Amygdala (tissue), 56 donors: ENCODE measurements at regions not wholly inside any gene's neighbourhood (a gene's known extent, or its start where the extent isn't known, plus 50 kb on each side); places are given as distances from the start of the nearest gene placed in this dataset.
"Not testable (repeated sequence)": the region's sequence is repeated elsewhere in the genome, so short reads cannot be mapped to it uniquely, and the experiment has no call there.

Experiments
- DNase-seq, 56 donors: peaks; one replicate each; lab custom pipeline; 2025; lab: John Stamatoyannopoulos, UW

GRCh38 chr2:144624451-144624850 is 104.5 kb upstream of the ZEB2 start:
- DNase-seq = no peak

- not testable (repeated sequence) for DNase-seq
Observed at GRCh38 chr2:144622373-144622772, 102.5 kb upstream of the ZEB2 start.

DNA sequence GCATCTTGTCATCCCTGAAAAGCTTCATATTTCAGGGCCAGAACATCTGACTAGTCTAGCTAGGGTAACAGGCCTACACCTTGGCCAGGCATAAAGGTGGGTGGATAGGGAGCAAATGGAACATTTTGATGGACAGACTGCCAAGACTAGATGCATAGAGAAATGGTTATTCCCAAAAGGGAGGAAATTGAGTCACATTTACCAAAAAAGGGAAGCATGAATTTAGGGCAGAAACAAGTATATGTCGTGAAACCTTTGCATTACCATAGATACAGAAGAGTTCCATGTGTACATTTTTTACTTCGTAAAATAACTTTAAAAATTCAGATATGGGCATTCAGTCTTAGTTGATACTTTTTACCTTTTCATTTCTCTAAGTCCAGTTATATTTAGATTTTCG is 101.3 kb upstream of the ZEB2 start:
- no peak for DNase-seq

DNA sequence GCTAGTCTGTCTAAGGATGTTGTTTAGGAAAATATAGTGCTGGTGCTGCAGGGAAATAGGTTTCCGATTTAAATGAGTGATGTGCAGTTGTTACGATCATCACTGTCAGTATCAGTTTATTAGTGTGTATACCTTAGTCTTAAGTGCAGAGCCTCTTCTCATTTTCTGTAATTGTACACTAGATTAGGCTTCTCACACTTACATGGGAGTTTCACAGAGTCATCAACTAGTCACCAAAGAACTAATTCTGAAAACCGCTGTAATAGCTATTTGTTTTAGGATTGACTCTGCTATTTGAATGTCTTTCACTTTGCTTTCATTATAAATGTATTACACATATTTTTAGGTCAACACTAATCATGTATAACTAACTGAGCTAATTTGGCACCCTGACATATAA is 99.8 kb upstream of the ZEB2 start:
- DNase-seq = no peak

DNA sequence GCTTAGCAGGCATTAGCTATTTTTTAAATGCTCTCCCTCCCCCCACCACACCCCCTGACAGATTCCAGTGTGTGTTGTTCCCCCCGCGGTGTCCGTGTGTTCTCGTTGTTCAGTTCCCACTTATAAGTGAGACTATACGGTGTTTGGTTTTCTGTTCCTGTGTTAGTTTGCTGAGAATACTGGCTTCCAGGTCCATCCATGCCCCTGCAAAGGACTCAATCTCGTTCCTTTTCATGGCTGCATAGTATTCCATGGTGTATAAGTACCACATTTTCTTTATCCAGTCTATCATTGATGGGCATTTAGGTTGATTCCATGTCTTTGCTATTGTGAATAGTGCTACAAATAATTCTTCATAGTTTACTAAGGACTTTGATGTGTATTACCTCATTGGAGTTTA is 97.3 kb upstream of the ZEB2 start:
- DNase-seq = not testable (repeated sequence)

GRCh38 chr2:144615866-144616565 is 96.1 kb upstream of the ZEB2 start:
- no peak for DNase-seq

DNA sequence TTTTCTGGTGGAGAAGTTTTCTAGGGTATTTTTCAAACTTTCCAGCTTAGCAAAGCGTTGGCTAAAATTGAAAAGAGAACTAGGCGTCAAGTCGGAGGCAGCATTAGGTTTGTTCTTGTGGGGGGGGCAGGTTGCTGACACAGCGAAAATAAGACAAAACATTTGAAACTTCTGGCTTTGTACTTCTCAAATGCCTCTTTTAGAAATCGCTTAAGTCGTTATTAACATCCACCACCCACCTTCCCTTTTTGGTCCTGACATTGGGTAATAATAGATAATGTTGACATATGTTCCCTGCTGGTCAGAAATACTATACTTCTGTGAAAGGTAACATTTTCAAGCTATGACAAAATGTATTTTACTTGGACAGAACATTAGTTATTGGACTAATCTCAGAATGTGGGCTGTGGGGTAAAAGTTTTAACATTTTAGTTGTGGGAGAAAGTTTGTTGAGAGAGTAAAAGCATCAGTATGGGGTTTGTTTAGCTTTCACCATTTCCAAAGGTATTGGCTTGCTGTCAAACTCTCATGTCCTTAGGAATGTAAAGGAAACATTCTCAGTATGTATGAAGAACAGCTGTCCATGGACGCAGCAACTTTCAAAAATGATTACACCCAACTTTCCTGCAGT is 88.1 kb upstream of the ZEB2 start:
- peak in 3 of 56 donors; percentile 15 to 46 (median 19) for DNase-seq

- DNase-seq = no peak
Observed at GRCh38 chr2:144607099-144607498, 87.2 kb upstream of the ZEB2 start.

- no peak for DNase-seq
Observed at GRCh38 chr2:144606466-144607095, 86.7 kb upstream of the ZEB2 start.

DNA sequence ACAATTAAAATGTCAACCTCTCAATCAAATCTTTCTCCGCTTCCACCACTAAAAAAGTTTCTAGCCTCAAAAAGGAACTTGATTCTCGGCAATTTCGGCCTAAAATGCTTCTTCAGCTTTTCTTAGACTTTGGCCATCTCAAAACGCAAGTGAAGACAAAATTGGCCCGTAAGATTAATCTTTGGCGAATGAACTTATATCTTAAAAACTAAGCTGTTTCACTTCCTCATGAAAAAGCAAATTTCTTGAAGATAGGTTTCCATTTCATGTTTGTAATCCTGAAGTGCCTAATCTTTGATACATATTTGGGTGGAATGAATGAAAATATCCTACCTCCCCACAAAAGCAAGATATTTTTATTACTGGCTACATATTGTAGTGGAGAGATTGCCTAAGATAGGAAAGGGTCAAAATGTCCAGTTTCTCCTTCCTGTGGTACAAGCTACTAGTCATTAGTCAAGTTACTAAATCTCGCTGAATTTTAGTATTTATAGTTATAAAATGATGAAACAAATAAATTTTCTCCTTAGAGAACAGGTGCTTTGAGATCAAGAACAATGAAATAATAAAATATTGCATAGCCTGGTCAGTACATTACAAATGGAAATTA is 85.4 kb upstream of the ZEB2 start:
- DNase-seq = no peak

DNA sequence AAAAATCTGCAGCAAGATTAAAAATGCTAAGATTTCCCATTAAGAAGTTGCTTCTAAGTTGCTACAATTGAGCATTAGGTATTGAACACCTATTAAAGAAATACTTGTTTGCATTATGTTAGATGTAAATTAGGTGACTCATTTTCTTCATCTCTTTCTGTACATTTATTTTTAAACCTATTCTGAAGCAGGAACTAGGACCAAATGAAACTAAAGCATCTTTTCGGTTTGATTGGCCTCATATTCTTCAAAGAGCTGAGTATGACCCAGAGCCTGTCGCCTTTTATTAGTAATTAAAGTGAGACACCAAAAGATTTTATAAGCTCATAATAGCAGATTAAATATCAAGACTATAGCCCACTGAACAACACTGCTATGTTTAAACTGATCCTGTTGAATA is 83.4 kb upstream of the ZEB2 start:
- no peak for DNase-seq

GRCh38 chr2:144598906-144599305 is 79.0 kb upstream of the ZEB2 start:
- no peak for DNase-seq

DNA sequence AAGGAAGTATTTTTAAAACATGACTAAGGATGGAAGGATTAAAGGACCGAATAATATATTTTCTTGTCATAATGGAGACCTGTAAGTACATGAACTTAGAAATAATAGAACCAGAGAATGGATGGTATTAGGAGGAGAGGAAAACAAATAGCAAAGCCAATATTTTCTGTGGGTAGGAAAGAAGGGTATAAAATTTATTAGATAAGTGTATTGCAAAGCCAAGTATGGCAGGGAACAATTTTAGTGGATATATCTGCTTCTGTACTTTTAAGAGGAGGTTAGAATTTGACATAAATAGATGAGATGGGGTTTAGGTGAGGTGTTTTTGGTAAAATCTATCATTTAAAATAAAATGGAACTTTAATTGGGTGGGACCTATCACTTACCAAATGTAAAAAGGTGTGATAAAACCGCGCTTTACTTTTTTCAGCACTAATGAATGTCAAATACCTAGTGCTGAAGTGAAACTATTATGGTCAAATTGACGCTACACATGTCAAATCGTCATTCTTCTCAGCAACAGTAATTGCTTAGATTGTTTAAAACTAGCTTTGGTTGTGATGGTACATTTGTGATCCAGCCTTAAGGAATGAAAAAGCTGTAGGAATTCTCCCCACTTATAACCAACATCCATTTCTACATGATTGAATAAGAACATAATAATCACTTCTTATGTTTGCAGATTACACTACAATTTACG is 78.1 kb upstream of the ZEB2 start:
- no peak for DNase-seq

- no peak for DNase-seq
Observed at GRCh38 chr2:144597388-144597787, 77.5 kb upstream of the ZEB2 start.

DNA sequence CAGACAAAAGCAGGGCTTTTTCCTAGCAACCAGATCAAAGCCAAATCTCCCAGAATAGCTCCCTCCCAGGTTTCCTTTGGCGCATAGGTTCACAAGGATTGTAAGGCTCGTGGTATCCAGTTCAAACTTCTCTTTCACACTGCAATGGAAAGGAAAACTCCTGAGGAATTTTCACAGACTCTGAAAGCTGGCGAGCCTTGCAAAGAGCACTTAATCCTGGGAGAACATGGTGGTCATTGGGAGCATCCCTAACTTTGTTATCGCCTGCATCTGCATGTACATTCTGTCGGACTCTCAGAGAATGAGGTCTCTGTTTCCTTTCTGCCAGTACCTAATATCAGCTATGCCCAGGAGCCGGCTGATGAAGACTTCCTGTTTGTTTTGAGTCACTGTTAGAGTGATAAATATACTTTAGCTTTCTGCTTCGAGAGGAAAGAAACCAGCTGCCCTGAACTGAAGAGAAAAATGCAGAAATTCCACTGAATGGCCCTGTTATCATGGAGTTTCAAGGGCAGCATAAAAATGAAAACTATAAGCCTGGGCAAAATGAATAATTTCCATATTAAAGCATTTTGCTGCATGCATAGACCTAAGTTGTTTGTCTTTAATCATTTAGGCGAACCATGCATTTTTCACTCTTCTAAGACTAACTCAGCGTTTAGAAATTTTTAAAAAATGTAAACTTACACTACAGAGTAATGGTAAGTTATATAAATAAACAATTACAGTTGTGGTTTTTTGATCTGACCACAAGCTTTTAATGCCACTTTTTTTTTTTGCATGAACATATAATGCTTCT is 76.4 kb upstream of the ZEB2 start:
- DNase-seq = peak in 3 of 56 donors; percentile 10 to 38 (median 15)

- no peak for DNase-seq
Observed at GRCh38 chr2:144595686-144596072, 75.8 kb upstream of the ZEB2 start.

- DNase-seq = no peak
Observed at GRCh38 chr2:144595279-144595678, 75.4 kb upstream of the ZEB2 start.

DNA sequence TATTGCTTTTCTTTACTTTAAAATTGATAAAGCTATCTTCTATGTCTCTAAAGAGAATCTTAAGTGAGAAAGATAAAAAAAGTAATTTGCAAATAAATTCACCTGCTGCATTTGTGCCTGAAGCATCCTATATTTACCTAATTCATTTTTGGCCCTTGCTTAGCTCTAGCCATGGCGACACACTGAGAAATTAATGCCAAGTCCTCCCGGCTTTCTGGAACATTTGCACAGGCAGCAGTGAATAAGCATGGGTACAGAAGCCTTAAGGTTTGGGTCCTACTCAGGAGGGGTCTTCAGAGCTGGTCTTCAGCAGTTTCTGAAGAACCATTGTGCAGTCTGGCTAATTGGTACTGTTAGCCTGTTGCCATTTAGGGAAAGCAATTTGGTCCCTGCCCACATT is 73.9 kb upstream of the ZEB2 start:
- peak in 8 of 56 donors; percentile 7 to 33 (median 12) for DNase-seq

DNA sequence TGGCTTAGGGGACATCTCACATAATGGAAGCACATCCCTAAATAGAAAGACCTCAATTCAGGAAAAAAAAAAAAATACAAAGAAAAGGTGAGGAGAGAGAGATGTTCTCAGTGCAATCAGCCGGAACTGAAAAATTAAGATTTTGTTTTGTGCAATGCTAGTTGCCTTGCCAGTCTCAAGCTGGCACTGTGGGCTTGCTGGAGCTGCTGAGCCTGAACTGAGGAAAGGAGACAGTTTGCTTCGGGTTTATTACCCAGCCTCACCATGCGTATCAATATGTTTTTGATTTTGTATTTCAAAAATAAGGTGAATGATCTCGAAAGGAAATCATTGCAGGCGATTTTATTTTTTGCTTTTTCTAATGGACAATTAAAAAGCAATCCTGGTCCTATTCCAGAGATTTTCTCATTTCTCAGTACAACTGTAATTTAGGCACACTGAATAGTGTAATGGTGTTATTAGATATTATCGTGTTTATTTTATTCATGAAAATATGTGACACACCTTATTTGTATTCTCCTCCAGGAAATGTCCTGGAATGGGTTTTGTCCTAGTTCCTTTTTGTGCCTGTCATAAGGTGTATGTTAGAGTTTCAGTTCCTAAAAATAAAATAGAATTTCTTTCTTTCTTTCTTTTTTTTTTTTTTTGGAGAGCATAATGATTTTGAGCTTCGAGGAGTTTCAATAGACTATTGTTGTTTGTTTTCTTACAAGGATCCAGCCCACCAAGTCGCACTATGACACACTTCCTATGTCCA is 72.8 kb upstream of the ZEB2 start:
- peak in 3 of 56 donors; percentile 6 to 8 (median 7) for DNase-seq
